ENCODE measurements at regions not wholly inside any gene's neighbourhood (a gene's known extent, or its start where the extent isn't known, plus 50 kb on each side); places are given as distances from the start of the nearest gene placed in this dataset.
"Not testable (repeated sequence)": the region's sequence is repeated elsewhere in the genome, so short reads cannot be mapped to it uniquely, and the experiment has no call there.

DNA sequence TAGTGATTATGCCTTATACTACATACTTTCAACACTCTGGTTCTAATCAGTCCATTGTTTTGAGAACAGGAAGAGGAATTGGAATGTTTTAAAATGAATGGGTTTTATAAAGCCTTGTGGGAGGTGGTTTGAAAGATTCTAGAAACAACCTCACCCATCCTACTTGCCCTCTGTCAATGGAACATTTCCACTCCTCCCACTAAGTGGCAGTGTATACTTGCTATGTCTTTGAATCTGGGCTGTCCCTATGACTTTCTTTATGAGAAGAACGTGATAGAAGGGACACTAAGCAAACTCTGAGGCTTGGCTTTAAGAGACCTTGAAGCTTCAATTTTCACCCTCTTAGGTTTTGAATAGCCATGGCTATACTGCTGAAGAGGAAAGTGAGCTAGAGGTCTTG lies 611.2 kb downstream of the PPP4R3C start:
- no peak for DNase-seq

DNA sequence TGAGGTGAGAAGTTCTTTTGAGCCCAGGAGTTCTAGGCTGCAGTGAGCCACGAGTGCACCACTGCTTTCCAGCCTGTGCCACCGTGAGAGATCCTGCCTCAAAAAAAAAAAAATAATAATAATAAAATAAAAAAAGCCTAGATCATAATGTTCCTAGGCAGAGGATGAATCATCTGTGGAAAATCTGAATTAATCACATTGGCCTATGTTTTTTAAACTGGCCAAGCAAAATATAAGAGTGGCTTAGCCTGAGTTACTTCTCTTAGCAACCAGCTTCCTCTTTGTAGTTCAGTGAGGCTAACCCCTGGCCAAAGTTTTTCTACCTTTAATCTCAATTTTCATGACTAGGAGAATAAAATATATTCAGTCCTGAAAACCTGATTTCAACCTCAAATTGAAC lies 614.6 kb downstream of the PPP4R3C start:
- DNase-seq = no peak

DNA sequence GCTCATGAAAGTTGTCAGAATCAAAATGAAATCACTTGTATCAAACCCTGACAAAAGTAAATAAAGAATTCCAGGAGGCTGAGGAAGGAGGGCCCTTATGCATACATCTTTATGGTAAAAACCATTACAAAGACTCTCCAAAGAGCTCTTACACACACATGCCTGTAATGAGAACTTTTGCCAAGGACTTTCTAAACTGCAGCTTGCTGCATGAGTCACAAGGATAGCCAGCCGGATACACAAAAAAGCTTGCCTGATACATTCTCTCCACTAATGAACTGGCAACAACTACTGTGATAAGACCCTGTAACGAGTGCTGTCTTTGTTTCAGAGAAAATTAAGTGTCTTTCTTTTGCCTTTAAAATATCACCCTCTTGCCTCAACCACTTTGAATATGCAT lies 618.1 kb downstream of the PPP4R3C start:
- DNase-seq = no peak

DNA sequence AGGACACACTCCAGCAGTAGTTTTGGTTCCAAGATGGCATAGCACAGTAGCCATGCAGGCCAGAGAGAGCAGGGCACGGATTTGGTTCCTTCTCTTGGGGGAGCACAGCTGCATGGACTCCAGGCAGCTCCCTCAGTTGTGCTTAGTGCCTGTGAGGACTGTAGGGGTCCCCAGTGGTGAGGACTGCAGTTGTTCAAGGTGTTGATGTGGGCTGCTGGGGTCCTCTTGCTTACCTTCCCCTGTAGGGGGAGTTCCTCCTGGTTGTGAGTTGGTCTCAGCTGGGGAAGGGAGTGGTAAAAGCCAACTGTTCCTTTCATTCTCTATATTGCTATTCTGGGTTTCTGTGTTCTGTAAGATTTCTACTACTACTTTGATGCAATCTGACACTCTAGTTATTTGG lies 606.5 kb downstream of the MAGEB5 start:
- DNase-seq = no peak

DNA sequence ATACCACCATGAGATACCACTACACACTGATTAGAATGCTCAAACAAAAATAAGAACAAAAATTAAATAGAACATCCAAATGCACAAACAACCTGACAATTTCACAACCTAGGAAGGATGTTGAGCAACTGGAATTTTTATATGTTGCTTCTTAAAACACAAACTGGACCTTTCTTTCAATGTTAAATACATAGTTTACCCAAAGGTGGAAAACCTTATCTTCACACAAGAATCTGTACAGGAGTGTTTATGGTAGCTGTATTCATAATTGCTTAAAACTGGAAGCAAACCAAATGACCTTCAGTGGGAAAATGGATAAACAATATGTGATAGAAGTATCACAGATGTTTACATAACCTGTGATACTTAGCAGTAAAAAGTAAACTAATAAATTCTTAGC lies 573.8 kb downstream of the MAGEB5 start:
- no peak for DNase-seq

DNA sequence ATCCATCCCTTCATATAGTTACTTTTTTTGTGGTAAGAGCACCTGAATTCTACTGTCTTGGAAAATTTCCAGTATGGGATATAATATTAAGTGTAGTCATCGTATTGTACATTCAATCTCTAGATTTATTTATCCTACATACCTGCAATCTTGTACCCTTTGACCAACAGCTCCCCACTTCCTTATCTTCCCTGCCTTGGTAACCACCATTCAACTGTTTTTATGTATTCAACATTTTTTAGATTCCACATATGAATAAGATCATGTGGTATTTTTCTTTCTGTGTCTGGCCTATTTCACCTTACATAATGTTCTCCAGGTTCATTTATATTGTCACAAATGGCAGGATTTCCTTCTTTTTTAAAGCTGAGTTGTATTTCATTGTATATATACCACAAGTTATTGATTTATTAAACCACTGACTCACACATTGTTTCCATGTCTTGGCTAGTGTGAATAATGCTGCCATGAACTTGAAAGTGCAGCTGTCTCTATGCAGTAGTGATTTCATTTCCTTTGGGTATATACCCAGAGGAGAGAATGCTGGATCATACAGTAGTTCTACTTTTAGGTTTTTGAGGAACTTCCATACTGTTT lies 572.5 kb downstream of the MAGEB5 start:
- DNase-seq = no peak

DNA sequence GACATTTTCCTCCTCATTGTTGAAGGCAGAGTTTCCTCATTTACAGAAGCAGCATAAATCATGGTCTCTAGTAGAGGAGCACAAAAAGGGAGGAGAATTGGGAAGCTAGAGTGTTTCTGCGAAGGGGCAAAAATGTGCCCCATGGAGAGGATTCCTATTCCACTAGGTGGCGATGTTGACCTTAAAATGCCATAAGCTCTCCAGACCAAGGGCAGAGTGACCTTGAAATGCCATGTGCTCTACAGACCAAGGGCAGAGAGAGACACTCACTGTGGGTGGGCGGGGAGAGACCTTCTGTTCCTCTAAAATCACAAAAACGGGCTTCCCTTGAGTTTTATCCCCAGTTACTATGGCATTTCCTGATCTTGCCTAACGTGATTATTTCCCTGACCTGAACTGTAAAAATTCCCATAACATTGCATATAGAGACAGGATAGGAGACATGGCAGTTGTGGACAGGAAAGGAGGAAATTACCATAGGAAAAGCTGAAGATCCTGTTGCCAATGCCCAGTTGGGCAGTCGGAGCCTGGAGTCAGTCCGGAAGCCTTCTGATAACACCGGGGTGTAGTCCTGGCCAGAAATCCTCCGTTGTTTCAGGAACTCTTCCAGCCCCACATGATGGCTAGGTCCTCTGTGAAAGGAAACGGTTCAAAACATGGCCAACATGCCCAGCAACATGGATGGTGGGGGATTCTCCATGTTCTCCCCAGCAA lies 567.7 kb downstream of the MAGEB5 start:
- no peak for DNase-seq

DNA sequence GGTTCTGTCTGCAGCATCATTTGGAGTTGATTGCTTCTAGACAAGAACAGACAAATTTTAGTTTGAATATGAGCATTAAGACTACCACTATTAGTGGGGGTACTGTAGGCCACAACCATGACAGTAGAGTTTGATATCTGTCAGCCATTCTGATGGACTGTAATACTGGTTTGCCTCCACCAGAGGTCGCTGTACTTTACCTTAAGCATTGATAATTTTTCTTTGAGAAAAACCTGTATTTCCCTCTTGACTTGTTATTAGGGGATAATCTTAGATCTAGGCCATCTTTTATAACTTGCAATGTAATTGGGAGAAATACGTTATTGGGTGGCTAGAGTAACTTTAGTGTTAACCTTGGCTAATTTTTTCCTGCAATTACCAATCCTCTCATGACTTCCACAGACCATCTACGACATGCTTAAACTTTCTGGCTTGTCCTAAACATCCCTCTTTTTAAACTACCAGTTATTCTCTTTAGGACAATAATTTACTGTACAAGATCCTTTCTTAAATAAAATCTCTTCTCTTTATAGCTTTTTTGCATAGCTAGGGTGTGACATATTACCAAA lies 562.4 kb downstream of the MAGEB5 start:
- no peak for DNase-seq

DNA sequence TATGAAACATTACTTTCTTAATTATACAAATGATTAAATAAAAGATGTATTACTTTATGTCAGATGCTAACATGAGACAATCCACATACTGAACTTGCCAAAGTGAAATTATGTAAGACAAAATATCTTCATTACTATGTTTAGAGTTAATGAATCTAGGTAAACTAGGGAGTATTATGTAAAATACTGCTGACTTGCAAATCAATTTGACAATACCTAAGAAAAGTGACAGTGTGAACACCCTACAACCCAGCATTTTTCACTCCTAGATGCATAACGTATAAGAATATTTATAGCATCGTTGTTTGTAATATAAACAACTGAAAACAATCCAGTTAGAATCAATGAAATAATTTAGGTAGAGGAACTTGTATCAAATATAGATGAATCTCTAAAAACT lies 546.3 kb downstream of the MAGEB5 start:
- no peak for DNase-seq

DNA sequence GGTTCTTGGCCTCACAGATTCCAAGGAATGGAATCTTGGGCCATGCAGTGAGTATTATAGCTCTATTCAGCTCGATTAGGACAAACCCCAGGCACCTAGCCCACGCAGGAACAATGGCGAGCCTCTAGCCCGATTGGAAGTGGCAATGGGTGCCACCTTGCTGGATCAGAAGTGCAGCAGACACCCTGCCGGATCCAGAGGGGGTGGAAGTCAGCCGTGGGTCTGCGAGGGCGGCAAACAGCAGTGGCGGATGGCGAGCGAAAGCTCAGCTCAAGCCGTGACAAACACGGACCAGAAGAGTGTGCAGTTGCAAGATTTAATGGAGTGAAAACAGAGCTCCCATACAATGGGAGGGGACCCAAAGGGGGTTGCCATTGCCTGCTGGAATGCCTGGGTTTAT lies 539.8 kb downstream of the MAGEB5 start:
- not testable (repeated sequence) for DNase-seq

DNA sequence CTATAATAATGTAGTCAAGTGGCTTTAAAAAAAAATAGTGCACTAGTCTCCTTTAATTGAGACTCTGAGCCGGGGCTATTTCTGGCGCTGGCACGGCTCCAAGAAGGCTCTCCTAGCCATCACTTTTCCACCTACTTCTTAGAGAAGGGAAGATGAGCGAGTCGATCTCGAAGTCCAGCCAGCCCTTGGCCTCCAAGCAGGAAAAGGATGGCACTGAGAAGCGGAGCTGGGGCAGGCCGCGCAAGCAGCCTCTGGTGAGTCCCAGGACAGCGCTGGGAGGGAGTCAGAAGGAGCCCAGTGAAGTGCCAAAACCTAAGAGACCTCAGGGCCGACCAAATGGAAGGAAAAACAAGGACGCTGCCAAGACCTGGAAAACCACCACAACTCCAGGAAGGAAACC lies 531.9 kb downstream of the MAGEB5 start:
- DNase-seq = no peak

DNA sequence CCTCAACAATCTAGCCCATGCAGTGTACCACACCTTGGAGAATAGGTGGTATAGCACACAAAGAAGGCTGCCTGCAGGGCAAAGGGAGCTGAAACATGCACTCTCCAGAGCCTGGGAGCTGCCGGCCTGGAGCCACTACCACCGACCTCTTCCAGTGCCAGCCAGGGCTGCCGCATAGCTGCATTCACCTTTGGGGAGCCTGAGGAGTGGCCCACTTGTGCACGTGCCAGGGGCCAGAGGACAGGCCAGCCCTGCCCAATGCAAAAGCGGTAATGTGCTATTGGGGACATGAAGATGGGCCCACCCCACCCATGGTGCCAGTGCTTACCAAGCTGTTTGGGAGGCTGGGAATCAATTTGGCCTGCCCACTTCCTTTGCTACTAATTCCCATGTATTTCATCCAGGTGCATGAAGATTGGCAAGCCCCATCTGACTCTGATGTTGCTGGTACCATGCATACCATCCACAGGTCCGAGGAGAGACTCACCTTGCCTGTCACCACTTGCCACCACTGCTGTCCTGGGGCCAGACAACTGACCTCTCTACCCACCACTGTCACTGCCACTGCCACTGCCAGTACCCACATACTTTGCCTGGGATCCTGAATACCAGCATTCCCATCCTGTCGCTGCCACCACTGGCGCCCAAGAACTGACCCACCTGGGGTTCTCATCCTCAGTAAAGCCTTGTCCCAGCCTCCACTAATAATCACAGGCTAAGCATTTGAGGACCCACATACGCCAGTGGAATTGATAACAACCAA lies 506.9 kb downstream of the MAGEB5 start:
- no peak for DNase-seq

DNA sequence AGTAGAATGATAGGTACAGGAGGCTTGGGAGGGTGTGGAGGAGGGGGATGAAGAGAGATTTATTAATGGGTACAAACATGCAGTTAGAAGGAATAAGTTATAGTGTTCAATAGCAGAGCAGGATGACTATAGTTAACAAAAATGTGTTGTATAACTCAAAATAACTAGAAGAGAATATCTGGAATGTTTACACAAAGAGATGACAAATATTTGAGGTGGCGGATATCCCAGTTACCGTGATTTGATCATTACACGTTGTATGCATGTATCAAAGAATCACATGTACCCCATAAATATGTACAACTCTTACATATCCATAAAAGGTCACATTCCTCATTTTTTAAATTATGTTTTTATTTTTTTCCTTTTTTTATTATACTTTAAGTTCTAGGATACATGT lies 456.6 kb downstream of the MAGEB5 start:
- no peak for DNase-seq

DNA sequence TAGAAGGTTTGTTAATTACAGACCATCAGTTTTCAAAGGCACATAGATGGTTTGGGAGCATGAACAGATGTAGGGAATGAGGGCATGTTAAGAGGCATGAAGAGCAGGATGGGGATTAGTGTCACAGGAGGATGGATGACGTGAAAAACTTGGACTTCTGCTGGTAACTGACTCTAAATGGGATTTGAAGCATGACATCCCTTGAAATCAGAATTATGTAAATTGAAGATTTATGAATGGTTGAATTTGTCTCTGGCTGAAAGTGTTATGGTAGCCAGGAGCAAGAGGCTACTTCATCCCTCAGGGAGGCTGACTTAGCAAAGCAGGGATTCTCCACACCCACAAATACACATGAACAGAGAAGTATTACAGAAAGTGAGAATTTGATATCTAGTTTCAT lies 454.6 kb downstream of the MAGEB5 start:
- no peak for DNase-seq

DNA sequence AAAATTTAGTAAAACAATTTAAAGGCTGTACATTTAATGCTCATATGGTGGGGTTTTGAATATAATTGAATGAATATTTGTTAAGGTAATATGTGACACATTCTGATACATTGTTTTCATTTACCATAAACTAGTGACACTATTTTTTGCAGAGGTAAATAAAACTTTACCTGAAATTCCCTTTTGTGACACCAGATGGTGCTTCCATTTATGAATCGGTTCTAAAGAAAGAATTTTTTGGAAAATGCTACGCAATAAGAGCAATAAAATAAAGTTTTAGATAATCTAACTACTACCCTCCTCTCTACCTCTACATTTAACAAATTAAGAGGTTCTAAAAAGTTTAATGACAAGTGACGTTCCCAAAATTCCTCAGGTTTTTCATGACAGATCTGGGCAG lies 448.9 kb downstream of the MAGEB5 start:
- no peak for DNase-seq

DNA sequence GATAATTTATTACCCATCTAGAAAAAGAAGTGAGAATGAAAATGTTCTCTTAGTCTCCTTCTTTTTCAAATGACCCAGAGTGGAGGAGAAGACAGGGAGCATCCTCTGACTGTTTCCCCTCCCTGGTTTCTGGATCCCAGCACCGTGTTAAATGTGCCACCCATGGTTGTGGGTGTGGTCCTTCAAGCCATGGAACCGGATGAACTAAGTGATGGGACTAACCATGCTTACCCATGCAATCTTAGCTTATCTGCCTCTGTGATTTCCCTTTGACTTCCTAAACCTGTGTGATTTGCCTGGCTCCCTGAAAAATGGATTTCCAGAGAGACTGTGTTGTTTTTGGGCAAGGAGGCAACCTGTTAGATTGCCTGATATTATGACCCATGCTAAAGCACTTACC lies 437.1 kb downstream of the MAGEB5 start:
- no peak for DNase-seq

DNA sequence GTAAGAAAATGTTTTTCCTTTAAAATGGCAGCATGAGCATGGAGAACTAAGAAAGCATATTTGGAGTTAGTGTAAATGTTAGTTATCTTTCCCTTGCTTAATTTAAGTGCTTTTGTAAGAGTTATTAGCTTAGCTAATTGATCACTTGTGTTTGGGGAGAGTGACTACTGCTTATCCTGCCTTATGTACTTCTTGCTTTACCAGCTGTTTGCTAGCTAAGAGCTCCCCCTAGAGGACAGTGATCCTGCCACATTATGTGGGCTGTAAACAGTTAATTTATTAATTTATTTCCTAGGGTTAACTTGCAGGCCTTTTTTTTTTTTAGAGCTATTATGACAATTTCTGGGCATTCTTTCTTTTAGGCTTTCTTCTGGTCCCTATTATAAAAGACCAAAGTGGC lies 435.8 kb downstream of the MAGEB5 start:
- no peak for DNase-seq

DNA sequence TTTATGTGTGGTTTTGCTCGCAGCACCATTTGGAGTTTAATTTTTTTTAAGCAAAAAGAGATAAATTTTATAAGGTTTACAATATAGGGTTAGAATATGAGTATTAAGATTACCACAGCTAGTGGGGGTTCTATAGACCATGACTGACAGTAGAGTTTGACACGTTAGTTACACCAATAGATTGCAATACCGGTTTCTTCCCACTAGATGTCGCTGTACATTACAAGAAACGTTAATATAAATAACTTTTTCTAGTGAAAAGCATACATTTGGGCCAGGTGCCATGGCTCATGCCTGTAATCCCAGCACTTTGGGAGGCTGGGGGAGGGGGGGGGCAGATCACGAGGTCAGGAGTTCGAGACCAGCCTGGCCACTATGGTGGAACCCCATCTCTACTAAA lies 433.6 kb downstream of the MAGEB5 start:
- no peak for DNase-seq

DNA sequence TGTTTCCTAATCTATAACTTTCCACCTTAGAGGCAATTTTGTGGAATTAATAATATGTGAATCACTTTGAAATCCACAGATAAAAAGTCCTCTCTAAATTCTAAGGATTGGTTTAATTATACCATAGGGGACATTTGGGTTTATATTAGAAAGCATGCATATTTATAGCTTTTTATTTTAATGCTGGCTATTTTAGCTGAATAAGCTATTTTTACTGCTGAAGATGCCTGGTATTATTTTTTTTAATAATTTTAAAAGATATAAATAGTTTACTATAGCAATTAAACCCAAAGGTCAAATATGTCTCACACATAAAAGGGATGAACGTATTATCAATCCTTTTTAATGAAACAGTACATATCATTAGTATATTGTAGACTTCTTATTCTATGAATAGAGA lies 415.4 kb downstream of the MAGEB5 start:
- no peak for DNase-seq

DNA sequence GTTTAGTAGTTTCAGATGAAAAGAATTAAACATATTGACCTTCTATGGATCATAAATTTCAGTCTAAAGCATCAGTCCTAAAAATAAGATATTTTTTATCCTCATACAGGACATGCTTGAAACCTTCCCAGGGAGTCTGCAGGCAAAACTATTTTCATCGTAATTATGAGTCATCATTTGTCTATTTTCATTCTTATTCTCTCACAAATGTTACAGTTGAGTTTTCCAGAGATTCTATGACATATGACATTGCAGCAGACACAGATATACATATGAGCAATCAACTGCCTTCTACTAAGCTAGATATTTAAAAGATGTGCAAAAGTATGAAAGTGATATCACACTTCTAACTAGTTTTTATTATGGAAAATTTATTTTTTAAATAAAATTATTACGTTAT lies 398.0 kb downstream of the MAGEB5 start:
- no peak for DNase-seq

DNA sequence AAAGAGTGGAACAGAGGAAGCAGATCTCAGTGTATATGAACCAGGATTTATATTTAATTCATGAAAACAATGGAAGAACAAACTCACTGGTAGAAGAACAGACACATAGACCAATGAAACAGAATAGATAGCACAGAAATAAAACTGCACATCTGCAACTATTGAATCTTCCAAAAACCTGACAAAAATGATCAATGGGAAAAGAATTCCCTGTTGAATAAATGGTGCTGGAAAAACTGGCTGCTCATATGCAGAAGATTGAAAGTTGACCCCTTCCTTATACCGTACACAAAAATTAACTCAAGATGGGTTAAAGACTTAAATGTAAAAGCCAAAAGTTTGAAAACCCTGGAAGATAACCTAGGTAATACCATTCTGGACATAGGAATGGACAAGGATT lies 391.0 kb downstream of the MAGEB5 start:
- no peak for DNase-seq

DNA sequence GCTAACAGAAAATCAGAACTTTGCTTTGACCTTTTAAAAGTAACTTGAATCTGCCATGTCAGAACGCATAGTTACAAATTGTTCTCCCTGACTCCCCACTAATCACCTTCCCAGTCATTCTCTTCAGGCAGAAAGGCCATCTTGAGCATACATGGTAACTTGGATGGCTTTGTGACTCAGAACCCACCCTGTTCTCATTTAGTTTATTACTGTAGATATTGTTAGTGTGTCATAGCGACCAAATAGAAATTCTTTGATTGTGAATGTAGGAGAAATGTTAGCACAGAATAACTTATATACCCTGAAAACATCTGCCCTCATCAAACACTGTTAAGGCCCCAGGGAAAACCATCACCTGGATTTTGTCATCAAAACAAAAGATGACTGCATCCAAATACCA lies 382.0 kb downstream of the MAGEB5 start:
- DNase-seq = no peak

DNA sequence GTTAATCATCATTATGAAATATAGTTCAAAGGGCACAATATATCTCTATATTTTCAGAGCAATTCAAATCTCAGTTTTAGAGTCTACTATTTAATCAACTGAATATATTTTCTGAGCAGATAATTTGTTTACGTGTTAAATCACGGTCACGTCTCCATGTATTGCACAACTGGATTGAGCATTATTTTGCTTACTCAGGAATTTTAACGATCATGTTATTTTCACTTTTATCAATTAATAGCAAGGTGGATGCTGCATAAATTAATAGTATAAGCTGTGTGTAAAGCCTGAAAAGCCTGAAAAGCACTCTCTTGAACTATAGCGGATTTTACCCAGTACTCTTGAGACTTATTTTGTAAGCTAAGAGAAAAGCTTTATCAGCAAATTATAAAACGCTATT lies 374.9 kb downstream of the MAGEB5 start:
- DNase-seq = no peak

DNA sequence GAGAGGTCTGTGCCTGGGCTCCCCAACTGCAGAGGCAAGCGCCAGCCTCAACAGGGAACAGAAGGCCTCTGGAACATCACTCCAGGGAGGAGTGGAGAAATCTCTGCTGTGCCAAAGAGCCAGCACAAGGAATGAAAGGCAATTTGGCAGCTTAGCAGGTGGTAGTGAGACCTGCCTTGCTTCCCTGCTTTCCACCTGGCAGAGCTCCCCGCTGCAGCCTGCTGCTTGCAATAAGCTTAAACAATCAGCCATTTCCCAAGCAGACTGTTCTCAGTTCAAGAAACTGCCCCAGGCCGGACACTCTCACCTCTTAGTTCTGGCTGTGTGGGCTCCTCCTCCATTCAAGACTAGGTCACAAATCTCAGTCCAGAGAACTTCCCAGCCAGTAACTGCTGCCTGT lies 370.6 kb downstream of the MAGEB5 start:
- DNase-seq = no peak

Data from CD4-positive, alpha-beta T cell treated with Interleukin-17A for 4 hours (primary cell).